NCI-H345 treated with DMSO at 0.1 percent for 48 hours (cell line): ENCODE measurements at regions not wholly inside any gene's neighbourhood (a gene's known extent, or its start where the extent isn't known, plus 50 kb on each side); places are given as distances from the start of the nearest gene placed in this dataset.

ENCODE experiments used
- DNase-seq: peaks from one replicate; lab custom pipeline; 2025; ENCODE audit not compliant: unreplicated experiment; lab: John Stamatoyannopoulos, UW

GRCh38 chr15:39488516-39488915, 92.4 kb upstream of the THBS1 start:
- DNase-seq = no peak

GRCh38 chr15:39488961-39489360, 91.9 kb upstream of the THBS1 start:
- no peak for DNase-seq

- no peak for DNase-seq
Observed at GRCh38 chr15:39491115-39491885, 89.6 kb upstream of the THBS1 start.

- no peak for DNase-seq
Observed at GRCh38 chr15:39491886-39492490, 88.9 kb upstream of the THBS1 start.

GRCh38 chr15:39493424-39494067, 87.3 kb upstream of the THBS1 start:
- no peak for DNase-seq

- no peak for DNase-seq
Observed at GRCh38 chr15:39494462-39494861, 86.4 kb upstream of the THBS1 start.

GRCh38 chr15:39495871-39496840, 84.7 kb upstream of the THBS1 start:
- no peak for DNase-seq

GRCh38 chr15:39497016-39497758, 83.7 kb upstream of the THBS1 start:
- DNase-seq = no peak

GRCh38 chr15:39497759-39498565, 82.9 kb upstream of the THBS1 start:
- DNase-seq = no peak

- DNase-seq = no peak
Observed at GRCh38 chr15:39498629-39499028, 82.2 kb upstream of the THBS1 start.

- no peak for DNase-seq
Observed at GRCh38 chr15:39499042-39499441, 81.8 kb upstream of the THBS1 start.

GRCh38 chr15:39499681-39500080, 81.2 kb upstream of the THBS1 start:
- no peak for DNase-seq

GRCh38 chr15:39501366-39502081, 79.4 kb upstream of the THBS1 start:
- DNase-seq = no peak

- DNase-seq = no peak
Observed at GRCh38 chr15:39502082-39502447, 78.8 kb upstream of the THBS1 start.

- no peak for DNase-seq
Observed at GRCh38 chr15:39502611-39503195, 78.2 kb upstream of the THBS1 start.

- no peak for DNase-seq
Observed at GRCh38 chr15:39503526-39503925, 77.4 kb upstream of the THBS1 start.

GRCh38 chr15:39504808-39505207, 76.1 kb upstream of the THBS1 start:
- no peak for DNase-seq

GRCh38 chr15:39506146-39506545, 74.7 kb upstream of the THBS1 start:
- no peak for DNase-seq

GRCh38 chr15:39508536-39508935, 72.3 kb upstream of the THBS1 start:
- no peak for DNase-seq
